ENCODE measurements at regions not wholly inside any gene's neighbourhood (a gene's known extent, or its start where the extent isn't known, plus 50 kb on each side); places are given as distances from the start of the nearest gene placed in this dataset.

DNA sequence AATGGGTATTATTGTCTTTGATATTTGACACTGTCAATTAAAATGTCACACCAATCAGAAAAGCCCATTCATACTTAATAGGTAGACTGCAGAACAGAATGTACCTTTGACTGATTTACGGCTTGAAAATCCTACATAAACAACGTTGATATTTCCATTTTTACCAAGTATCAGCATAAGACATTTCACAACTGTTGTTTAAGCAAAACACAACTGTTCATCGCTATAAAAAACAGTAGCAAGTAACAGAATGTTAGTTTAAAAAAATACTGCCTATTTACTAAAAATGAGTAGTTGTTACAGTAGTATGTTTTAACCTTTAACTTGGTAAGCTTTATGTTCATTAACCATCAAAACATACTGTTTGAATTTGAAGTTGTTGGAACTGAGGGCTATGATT is 1096.6 kb downstream of the PCDH17 start:
- 58% methylated on average over 3 of the region's 3 CpGs for WGBS
- Histone ChIP-seq H3K27me3 (ENCODE audit: control insufficient read depth in 4 of 4, insufficient read depth in 4 of 4, low read length in 3 of 4) (peaks cover 0 to 6% (median 2%) of the 10 kb centered on the region in 4 donors), H3K4me3 (ENCODE audit: low read depth in 1 of 3, low read length in 3 of 3) (no peak overlapping the region), H3K36me3 (ENCODE audit: control insufficient read depth in 4 of 4, insufficient read depth in 3 of 4, low read depth in 1 of 4, low read length in 3 of 4) (no peaks in the 10 kb centered on the region), H3K9ac (ENCODE audit: low read depth in 1 of 2, low read length in 2 of 2) (no peak overlapping the region), H3K27ac (ENCODE audit: low read depth in 1 of 2, low read length in 2 of 2) (no peak overlapping the region), H3K9me3 (ENCODE audit: control insufficient read depth in 4 of 4, low read length in 3 of 4) (peaks cover 0 to 1% (median 0%) of the 10 kb centered on the region in 4 donors), H3K4me1 (ENCODE audit: control insufficient read depth in 4 of 4, insufficient read depth in 4 of 4, low read length in 3 of 4) (no peaks in the 10 kb centered on the region)
- TF ChIP-seq FOXA2 (IDR thresholded peaks at IDR 0.05) (no peak), RAD21 (IDR thresholded peaks at IDR 0.05) (no peak), YY1 (IDR thresholded peaks at IDR 0.05) (no peak), TAF1 (conservative IDR thresholded peaks at IDR 0.05) (no peak), EGR1 (IDR thresholded peaks at IDR 0.05; ENCODE audit: low read depth in 2 of 2) (no peak), JUND (IDR thresholded peaks at IDR 0.05) (no peak), HNF4G (IDR thresholded peaks at IDR 0.05) (no peak), FOXA1 (IDR thresholded peaks at IDR 0.05) (no peak), HNF4A (conservative IDR thresholded peaks at IDR 0.05) (no peak), NR2F2 (IDR thresholded peaks at IDR 0.05) (no peak), GABPA (IDR thresholded peaks at IDR 0.05 in 1 of 2, conservative IDR thresholded peaks at IDR 0.05 in 1 of 2) (no peak)
- TF ChIP-seq, protein P1, sequence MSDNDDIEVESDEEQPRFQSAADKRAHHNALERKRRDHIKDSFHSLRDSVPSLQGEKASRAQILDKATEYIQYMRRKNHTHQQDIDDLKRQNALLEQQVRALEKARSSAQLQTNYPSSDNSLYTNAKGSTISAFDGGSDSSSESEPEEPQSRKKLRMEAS (IDR thresholded peaks at IDR 0.05), result no peak
- TF ChIP-seq, protein P2, sequence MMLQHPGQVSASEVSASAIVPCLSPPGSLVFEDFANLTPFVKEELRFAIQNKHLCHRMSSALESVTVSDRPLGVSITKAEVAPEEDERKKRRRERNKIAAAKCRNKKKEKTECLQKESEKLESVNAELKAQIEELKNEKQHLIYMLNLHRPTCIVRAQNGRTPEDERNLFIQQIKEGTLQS (IDR thresholded peaks at IDR 0.05), result no peak
- TF ChIP-seq, protein P3, sequence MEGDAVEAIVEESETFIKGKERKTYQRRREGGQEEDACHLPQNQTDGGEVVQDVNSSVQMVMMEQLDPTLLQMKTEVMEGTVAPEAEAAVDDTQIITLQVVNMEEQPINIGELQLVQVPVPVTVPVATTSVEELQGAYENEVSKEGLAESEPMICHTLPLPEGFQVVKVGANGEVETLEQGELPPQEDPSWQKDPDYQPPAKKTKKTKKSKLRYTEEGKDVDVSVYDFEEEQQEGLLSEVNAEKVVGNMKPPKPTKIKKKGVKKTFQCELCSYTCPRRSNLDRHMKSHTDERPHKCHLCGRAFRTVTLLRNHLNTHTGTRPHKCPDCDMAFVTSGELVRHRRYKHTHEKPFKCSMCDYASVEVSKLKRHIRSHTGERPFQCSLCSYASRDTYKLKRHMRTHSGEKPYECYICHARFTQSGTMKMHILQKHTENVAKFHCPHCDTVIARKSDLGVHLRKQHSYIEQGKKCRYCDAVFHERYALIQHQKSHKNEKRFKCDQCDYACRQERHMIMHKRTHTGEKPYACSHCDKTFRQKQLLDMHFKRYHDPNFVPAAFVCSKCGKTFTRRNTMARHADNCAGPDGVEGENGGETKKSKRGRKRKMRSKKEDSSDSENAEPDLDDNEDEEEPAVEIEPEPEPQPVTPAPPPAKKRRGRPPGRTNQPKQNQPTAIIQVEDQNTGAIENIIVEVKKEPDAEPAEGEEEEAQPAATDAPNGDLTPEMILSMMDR (IDR thresholded peaks at IDR 0.05; ENCODE audit: low read depth, low read length, missing input control), result no peak
- TF ChIP-seq, protein P4, sequence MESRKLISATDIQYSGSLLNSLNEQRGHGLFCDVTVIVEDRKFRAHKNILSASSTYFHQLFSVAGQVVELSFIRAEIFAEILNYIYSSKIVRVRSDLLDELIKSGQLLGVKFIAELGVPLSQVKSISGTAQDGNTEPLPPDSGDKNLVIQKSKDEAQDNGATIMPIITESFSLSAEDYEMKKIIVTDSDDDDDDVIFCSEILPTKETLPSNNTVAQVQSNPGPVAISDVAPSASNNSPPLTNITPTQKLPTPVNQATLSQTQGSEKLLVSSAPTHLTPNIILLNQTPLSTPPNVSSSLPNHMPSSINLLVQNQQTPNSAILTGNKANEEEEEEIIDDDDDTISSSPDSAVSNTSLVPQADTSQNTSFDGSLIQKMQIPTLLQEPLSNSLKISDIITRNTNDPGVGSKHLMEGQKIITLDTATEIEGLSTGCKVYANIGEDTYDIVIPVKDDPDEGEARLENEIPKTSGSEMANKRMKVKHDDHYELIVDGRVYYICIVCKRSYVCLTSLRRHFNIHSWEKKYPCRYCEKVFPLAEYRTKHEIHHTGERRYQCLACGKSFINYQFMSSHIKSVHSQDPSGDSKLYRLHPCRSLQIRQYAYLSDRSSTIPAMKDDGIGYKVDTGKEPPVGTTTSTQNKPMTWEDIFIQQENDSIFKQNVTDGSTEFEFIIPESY (IDR thresholded peaks at IDR 0.05), result no peak
- no peak for DNase-seq (ENCODE audit: low spot score)

DNA sequence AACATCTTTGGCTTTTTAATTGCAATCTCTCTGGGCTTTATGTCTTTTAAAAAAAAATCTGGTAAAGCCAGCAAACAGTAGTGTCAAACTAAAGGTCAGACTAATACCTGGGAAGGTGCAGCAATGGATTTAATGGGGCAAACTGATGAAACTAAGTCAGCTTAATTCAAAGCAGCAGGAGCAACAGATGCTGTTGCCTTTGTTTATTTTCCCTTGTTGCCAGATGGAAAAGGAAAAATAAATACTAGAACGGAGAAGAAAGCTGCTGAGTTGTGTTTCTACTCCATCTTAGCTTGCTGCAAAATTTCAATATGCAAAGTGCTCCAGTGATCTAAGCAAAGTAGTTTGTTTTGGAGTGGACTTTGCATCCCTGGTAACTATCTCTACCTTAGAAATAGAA is 1097.8 kb downstream of the PCDH17 start:
- Histone ChIP-seq H3K36me3 (ENCODE audit: control insufficient read depth in 4 of 4, insufficient read depth in 3 of 4, low read depth in 1 of 4, low read length in 3 of 4) (no peaks in the 10 kb centered on the region), H3K4me3 (ENCODE audit: low read depth in 1 of 3, low read length in 3 of 3) (no peak overlapping the region), H3K27me3 (ENCODE audit: control insufficient read depth in 4 of 4, insufficient read depth in 4 of 4, low read length in 3 of 4) (peaks cover 0 to 6% (median 2%) of the 10 kb centered on the region in 4 donors), H3K9ac (ENCODE audit: low read depth in 1 of 2, low read length in 2 of 2) (no peak overlapping the region), H3K27ac (ENCODE audit: low read depth in 1 of 2, low read length in 2 of 2) (no peak overlapping the region), H3K4me1 (ENCODE audit: control insufficient read depth in 4 of 4, insufficient read depth in 4 of 4, low read length in 3 of 4) (no peaks in the 10 kb centered on the region), H3K9me3 (ENCODE audit: control insufficient read depth in 4 of 4, low read length in 3 of 4) (peaks cover 0 to 3% (median 0%) of the 10 kb centered on the region in 4 donors)
- no peak for TF ChIP-seq EGR1 (IDR thresholded peaks at IDR 0.05; ENCODE audit: low read depth in 2 of 2)
- no peak for TF ChIP-seq JUND (IDR thresholded peaks at IDR 0.05)
- no peak for TF ChIP-seq YY1 (IDR thresholded peaks at IDR 0.05)
- TF ChIP-seq, protein P5, sequence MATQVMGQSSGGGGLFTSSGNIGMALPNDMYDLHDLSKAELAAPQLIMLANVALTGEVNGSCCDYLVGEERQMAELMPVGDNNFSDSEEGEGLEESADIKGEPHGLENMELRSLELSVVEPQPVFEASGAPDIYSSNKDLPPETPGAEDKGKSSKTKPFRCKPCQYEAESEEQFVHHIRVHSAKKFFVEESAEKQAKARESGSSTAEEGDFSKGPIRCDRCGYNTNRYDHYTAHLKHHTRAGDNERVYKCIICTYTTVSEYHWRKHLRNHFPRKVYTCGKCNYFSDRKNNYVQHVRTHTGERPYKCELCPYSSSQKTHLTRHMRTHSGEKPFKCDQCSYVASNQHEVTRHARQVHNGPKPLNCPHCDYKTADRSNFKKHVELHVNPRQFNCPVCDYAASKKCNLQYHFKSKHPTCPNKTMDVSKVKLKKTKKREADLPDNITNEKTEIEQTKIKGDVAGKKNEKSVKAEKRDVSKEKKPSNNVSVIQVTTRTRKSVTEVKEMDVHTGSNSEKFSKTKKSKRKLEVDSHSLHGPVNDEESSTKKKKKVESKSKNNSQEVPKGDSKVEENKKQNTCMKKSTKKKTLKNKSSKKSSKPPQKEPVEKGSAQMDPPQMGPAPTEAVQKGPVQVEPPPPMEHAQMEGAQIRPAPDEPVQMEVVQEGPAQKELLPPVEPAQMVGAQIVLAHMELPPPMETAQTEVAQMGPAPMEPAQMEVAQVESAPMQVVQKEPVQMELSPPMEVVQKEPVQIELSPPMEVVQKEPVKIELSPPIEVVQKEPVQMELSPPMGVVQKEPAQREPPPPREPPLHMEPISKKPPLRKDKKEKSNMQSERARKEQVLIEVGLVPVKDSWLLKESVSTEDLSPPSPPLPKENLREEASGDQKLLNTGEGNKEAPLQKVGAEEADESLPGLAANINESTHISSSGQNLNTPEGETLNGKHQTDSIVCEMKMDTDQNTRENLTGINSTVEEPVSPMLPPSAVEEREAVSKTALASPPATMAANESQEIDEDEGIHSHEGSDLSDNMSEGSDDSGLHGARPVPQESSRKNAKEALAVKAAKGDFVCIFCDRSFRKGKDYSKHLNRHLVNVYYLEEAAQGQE (IDR thresholded peaks at IDR 0.05), result no peak
- TF ChIP-seq, protein P1 (IDR thresholded peaks at IDR 0.05), result no peak
- DNase-seq (ENCODE audit: low spot score), result no peak
- WGBS, result 35% methylated on average over 1 of the region's 1 CpG
